Stimulated activated CD4-positive, alpha-beta T cell treated with anti-CD3 and anti-CD28 coated beads, TNF-alpha, amount 100 ng/mL, for 48 hours (primary cell): ENCODE measurements at regions not wholly inside any gene's neighbourhood (a gene's known extent, or its start where the extent isn't known, plus 50 kb on each side); places are given as distances from the start of the nearest gene placed in this dataset.

Experiments
- DNase-seq, 3 donors: peaks; one replicate each; pipeline ENCODE4 v3.0.0-alpha.2; 2020; ENCODE audit warnings: low read depth in 3 of 3

- DNase-seq, result no peak
Observed at GRCh38 chr11:37525336-37525735, 927.3 kb upstream of the RAG2 start.

GRCh38 chr11:37519781-37520180 lies 921.7 kb upstream of the RAG2 start:
- DNase-seq, result no peak

- no peak for DNase-seq
Observed at GRCh38 chr11:37512156-37512780, 914.2 kb upstream of the RAG2 start.

DNA sequence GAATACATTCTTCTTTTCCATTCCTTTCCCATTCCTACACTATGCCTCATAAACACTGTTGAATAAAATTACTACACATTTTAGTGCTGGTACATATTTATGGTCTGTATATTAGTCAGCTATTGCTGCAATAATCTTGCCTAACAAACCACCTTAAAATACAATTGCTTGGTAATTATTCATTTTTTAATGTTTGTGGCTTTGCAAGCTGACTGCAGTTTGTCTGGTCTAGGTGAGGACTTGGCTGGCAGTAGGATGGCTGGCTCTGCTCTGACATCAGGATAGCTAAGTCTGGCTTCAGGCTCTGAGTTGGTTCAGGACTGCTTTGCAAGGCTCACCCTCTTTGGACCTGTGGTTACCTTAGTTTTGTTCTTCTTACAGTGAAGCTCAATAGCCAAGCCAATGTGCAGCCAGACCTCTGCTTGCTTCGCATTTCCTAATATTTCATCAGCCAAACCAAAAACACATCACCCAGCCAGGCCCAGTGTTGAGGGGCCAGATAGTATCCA lies 913.4 kb upstream of the RAG2 start:
- DNase-seq, result no peak

- DNase-seq, result no peak
Observed at GRCh38 chr11:37509506-37509905, 911.5 kb upstream of the RAG2 start.

DNA sequence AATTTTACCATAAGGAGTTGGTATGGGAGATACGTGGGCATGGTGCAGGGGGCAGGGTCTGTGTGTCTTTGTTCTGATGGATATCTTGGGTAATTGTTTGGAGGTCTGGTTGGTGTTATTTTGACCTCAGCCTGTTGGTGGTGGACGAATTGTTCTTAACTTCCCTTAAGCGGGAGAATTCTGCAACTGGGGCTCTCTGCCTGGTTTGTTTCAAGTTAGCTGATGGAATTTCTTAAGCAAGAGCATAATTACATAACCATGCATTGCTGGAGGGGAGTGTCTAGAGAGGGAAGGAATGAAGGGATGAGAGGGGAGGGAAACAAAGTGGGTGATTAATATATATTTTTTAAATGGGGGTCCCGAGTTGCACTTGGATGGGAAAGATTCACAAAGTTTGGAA lies 908.5 kb upstream of the RAG2 start:
- DNase-seq, result no peak

GRCh38 chr11:37505406-37505805 lies 907.4 kb upstream of the RAG2 start:
- no peak for DNase-seq

DNA sequence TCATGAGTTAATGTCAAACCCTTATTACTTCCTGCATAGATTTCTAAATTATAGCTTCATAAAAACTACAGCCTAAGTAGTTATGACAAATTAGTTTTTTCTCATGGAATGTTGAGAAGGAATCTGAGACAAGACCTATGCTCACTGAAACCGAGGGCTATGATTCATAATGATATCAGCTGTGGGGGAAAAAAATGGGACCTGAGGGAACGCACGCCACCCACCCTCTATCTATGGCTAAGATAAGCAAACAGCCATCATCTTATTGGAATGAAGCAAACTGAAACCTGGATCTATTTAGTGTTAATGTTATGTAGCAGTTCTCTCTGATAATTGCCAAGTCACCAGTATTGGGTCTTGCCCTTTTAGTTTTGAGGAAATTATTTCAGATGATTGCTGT lies 906.9 kb upstream of the RAG2 start:
- DNase-seq, result no peak

DNA sequence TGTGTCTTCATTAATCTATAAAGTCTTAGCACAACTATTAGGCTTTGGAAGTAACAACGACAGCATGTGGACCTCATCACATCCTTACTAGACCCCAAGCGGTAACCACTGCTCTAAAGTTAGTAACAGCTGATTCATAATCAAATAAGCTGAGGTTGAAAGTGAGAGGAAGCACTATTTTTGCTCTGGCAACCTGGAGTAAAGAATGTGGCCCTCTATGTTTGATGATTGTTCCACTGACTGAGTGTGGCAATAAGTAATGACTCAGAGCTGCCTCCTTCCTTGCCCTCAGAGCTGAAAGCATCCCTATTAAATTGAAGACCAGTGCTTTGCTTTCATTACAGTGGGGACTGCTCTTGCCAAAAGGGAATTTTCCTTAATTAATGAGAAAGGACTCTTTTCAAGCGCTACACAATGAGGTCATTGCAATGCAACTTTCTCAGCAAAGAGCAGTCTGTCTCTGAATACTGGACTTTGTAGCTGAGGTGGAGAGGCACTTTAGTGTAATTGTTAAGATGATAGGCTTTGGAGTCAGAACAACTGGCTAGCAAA lies 906.1 kb upstream of the RAG2 start:
- no peak for DNase-seq

- no peak for DNase-seq
Observed at GRCh38 chr11:37503411-37504059, 905.5 kb upstream of the RAG2 start.

DNA sequence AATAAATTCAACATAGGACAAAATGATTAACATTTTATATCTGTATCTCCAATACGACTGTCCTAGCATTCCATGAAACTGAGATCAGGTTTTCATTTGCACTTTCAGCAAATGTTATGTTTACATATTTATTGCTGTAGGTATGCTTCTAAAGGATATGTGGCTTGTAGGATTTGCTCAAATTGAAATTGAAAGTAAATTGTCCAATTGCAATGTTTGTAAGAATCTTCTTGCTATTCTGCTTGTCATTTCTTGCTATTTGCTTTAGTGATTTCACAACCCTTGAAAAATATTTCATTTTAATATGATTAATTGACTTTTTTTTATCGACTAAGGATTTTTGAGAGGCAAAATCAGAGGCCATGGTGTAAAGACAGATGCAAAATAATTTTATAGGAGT lies 904.2 kb upstream of the RAG2 start:
- no peak for DNase-seq

- DNase-seq, result no peak
Observed at GRCh38 chr11:37500425-37500824, 902.4 kb upstream of the RAG2 start.

GRCh38 chr11:37497326-37497725 lies 899.3 kb upstream of the RAG2 start:
- no peak for DNase-seq

- no peak for DNase-seq
Observed at GRCh38 chr11:37496201-37496600, 898.2 kb upstream of the RAG2 start.

- DNase-seq, result no peak
Observed at GRCh38 chr11:37484298-37484697, 886.3 kb upstream of the RAG2 start.

- DNase-seq, result no peak
Observed at GRCh38 chr11:37483761-37484160, 885.7 kb upstream of the RAG2 start.

DNA sequence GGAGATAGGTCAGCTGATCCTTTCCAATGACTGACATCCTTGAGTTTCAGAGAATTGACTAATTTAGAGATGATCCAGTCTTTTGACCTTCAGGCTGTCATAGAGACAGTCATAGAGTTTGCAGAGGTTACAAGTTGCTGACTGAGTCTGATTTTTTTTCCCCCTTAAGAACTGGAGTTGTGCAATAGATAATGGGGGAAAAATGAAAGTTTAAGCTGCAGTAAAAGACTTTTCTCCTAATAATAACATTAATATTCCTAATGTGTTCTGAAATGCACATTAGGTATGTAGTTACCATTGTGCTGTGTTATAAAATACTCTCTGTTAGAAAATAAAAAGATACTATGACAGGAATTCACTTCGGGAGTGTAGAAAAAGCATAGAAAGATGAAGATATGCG lies 876.9 kb upstream of the RAG2 start:
- DNase-seq, result no peak

DNA sequence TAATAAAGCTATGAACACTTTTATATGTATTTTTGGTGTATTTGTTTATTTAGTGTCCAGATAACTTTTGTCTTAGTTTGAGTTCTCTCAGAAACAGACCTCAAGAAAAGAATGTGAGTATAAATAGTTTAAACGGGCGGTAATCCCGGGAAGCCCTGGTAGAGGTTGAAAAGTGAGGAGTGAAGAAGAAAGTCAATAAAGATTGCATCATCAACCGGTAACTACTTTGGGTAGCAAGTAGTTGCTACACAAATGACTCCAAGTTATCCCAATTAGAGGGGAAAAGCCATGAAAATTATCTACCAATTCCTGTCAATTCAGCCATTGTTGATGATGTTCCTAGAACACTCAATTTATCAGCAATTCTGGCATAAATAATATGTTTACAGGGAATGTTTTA lies 870.3 kb upstream of the RAG2 start:
- no peak for DNase-seq

GRCh38 chr11:37465221-37465620 lies 867.2 kb upstream of the RAG2 start:
- no peak for DNase-seq

- DNase-seq, result no peak
Observed at GRCh38 chr11:37459456-37459855, 861.4 kb upstream of the RAG2 start.

- no peak for DNase-seq
Observed at GRCh38 chr11:37456746-37457145, 858.7 kb upstream of the RAG2 start.

- no peak for DNase-seq
Observed at GRCh38 chr11:37451903-37452302, 853.9 kb upstream of the RAG2 start.

DNA sequence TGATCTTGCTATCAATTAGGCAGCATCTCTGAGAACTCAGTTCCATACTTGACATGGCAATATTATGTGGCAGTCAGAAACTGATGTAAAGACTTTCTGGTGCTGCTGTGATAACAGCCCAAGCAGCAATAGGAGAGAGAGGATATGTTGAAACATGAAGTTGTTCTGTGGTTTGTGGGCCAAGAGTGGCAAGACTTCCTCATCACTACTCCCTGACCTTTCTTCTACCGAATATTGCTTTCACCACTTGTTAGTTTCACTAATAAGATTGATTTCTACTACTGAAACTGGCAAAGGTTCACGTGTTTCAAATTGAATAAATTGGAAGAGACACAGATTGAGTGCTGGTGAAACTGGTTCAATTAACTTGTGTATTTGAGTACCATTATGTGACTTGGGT lies 852.6 kb upstream of the RAG2 start:
- DNase-seq, result no peak
